ENCODE measurements at regions not wholly inside any gene's neighbourhood (a gene's known extent, or its start where the extent isn't known, plus 50 kb on each side); places are given as distances from the start of the nearest gene placed in this dataset. TPM values are rescaled to one million over a fixed set of nuclear protein-coding genes. Genes with fewer than 3 reads are reported as not detected.

DNA sequence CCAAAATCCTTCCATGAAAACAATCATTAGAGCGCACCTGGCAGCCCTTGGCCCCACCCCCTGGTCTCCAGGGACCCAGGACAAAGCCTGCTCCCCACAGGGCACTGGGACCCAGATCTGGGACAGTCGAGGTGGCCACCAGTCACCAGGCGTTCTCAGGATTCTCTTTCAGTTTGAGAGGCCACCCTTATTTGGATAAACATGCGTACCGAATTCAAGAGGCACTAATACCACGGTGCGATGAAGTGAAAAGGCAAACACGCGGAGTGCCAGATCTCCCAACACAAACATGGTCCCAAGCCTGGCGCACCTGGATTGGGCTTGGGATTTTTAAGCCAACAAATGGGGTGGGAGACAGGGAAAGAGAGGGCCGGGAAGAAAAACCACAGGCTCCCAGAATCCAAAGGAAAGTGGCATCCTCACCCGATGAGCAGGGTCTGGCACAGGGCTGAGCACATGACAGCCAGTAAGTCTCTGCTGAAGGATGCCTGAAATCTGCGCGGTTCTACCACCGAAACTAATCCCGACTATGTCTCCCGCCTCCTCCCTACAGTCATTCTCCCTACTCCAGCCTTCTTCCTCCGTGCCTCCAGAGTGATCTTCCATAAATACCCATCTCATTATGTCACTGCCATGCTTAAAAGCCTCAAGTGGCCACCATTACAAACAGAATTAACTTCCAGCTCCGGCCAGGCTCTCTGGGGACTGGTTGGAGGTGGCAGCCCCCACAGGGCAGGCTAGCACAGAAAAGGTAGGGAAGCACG is 60.9 kb upstream of the KLHL29 start:
- no peak overlapping the region for H3K4me3 ChIP-seq (ENCODE audit: low read depth, low read length)
- TF ChIP-seq, protein P1, sequence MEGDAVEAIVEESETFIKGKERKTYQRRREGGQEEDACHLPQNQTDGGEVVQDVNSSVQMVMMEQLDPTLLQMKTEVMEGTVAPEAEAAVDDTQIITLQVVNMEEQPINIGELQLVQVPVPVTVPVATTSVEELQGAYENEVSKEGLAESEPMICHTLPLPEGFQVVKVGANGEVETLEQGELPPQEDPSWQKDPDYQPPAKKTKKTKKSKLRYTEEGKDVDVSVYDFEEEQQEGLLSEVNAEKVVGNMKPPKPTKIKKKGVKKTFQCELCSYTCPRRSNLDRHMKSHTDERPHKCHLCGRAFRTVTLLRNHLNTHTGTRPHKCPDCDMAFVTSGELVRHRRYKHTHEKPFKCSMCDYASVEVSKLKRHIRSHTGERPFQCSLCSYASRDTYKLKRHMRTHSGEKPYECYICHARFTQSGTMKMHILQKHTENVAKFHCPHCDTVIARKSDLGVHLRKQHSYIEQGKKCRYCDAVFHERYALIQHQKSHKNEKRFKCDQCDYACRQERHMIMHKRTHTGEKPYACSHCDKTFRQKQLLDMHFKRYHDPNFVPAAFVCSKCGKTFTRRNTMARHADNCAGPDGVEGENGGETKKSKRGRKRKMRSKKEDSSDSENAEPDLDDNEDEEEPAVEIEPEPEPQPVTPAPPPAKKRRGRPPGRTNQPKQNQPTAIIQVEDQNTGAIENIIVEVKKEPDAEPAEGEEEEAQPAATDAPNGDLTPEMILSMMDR (IDR thresholded peaks at IDR 0.05; ENCODE audit: insufficient read depth, low read length) = no peak
- DNase-seq (ENCODE audit: low read depth) = no peak

DNA sequence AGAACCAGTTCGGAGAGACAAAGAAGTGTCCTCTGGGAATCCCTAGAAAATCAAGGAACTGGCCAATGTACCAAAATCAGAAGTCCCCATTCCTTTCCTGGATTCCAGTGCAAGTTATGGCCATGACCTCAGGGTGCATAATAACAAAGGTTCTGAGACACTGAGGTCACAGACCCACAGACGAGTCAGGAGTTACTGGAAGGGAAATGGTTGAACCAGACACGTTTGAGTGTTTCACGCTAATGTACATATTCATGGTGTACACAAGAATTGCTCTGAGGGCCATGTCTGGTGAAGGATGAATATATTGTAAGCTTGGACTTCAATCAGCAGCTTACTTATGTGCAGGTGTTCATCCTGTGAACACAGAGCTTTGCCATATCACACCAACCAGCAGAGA is 58.6 kb upstream of the KLHL29 start:
- TF ChIP-seq, protein P1 (IDR thresholded peaks at IDR 0.05; ENCODE audit: insufficient read depth, low read length) = no peak
- DNase-seq (ENCODE audit: low read depth) = no peak
- no peak overlapping the region for H3K4me3 ChIP-seq (ENCODE audit: low read depth, low read length)

DNA sequence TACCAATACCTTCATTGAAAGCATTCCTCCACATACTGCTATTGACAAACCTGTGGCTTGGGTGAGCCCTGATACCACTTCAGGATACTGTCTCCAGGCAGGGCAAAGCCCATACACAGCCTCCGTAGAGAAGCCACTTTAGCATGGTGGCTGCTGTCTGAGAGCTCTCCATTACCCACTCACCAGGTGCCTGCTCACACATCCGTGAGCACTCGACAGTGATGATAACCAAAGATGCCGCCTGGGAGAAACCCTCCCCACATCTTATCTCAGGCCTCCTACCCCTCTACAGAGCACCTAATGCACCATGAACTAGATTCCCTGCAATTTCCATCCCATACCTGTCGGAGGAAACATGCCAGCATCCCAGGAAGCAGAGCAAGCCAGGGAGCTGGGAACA is 57.6 kb upstream of the KLHL29 start:
- no peak overlapping the region for H3K4me3 ChIP-seq (ENCODE audit: low read depth, low read length)
- TF ChIP-seq, protein P1 (IDR thresholded peaks at IDR 0.05; ENCODE audit: insufficient read depth, low read length) = no peak
- no peak for DNase-seq (ENCODE audit: low read depth)

DNA sequence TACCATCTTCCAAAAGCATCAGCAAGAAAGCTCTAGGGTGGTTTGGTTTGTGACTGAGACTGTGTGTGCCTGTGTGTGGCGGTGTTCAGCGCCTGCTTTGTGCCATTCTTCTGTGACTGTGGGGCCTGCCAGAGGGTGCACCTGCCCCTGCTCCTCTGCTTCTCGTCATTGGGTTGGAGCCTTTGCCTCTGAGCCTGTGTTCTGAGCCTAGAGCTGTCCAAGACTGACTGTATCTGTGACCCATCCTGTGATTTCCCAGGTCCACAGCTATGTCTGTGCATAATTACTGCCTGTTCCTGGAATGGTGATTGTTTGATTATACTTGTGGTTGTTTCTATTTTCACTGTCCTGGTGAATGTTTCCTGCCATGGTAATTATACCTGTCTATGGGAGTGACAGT is 57.1 kb upstream of the KLHL29 start:
- TF ChIP-seq, protein P1 (IDR thresholded peaks at IDR 0.05; ENCODE audit: insufficient read depth, low read length) = no peak
- no peak for DNase-seq (ENCODE audit: low read depth)
- no peak overlapping the region for H3K4me3 ChIP-seq (ENCODE audit: low read depth, low read length)

DNA sequence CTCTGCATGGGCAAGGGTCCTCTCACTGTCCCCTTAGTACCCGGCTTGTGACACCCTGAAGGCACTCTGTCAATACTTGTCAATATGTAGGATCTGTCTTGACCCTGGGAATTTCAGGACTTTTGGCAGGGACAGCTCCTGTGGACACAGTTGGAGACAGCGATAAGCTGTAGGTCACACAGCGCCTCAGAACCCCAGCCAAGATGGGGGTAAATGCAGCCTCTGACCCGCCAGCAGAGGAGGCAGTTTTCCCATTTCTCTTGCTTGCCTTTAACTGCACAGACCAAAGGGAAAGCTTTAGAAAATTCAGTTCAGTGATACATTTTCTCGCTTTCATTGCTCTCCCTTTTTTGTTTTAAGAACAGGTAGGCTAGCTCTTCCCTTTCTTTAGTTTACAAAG is 54.8 kb upstream of the KLHL29 start:
- no peak for DNase-seq (ENCODE audit: low read depth)
- no peak overlapping the region for H3K4me3 ChIP-seq (ENCODE audit: low read depth, low read length)
- TF ChIP-seq, protein P1 (IDR thresholded peaks at IDR 0.05; ENCODE audit: insufficient read depth, low read length) = no peak

Small RNA genes lying in the stretch of these regions (small RNA-seq; reads per million reads assigned to genes)
- not detected for gene AC099799.1
- gene RN7SL117P = not detected
- not detected for gene RNA5SP87

Measured in fibroblast of the aortic adventitia (primary cell).